ENCODE measurements at regions not wholly inside any gene's neighbourhood (a gene's known extent, or its start where the extent isn't known, plus 50 kb on each side); places are given as distances from the start of the nearest gene placed in this dataset.
"Not testable (repeated sequence)": the region's sequence is repeated elsewhere in the genome, so short reads cannot be mapped to it uniquely, and the experiment has no call there.

DNA sequence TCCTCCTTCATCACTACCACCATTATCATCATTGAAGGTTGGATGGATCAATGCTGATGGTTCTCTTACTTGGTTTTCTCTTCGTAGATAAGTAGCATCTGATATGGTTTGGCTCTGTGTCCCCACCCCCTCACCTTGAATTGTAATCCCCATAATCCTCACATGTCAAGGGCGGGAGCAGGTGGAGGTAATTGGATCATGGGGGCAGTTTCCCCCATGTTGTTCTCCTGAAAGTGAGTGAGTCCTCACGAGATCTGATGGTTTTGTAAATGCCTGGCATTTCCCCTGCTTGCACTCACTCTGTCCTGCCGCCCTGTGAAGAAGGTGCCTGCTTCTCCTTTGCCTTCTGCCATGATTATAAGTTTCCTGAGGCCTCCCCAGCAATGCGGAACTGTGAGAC is 172.4 kb upstream of the PWP1 start:
- no peak for DNase-seq

- DNase-seq: no peak
Measured at GRCh38 chr12:107513636-107514400, 171.8 kb upstream of the PWP1 start.

- DNase-seq: no peak
Measured at GRCh38 chr12:107514887-107515445, 170.6 kb upstream of the PWP1 start.

DNA sequence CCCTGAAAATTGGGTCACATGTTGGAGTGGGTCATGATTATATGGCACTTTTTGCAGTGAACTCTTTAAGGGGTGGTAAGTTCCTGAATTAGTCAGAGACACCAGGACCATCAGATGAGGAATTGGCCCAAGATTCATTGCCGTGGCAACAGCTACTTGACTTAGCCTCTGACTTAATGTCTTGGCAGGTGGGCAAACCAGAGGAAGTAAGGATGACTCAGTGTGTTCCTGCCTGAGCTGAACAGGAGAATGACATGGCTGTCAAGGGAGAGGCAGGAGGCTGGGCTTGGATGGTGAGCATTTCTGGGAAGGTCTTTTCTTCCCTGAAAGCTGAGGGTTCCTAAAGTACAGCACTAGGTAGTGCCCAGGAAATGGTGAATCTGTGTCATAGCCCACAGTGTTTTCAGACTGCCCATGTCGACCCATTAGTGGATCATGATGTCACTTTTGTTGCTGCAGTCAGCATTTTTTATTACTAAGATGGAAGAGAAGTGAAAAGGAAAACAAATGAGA is 170.1 kb upstream of the PWP1 start:
- no peak for DNase-seq

DNA sequence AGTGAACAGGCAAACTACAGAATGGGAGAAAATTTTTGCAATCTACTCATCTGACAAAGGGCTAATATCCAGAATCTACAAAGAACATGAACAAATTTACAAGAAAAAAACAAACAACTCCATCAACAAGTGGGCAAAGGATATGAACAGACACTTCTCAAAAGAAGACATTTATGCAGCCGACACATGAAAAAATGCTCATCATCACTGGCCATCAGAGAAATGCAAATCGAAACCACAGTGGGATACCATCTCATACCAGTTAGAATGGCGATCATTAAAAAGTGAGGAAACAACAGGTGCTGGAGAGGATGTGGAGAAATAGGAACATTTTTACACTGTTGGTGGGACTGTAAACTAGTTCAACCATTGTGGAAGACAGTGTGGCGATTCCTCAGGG is 167.8 kb upstream of the PWP1 start:
- DNase-seq: not testable (repeated sequence)

DNA sequence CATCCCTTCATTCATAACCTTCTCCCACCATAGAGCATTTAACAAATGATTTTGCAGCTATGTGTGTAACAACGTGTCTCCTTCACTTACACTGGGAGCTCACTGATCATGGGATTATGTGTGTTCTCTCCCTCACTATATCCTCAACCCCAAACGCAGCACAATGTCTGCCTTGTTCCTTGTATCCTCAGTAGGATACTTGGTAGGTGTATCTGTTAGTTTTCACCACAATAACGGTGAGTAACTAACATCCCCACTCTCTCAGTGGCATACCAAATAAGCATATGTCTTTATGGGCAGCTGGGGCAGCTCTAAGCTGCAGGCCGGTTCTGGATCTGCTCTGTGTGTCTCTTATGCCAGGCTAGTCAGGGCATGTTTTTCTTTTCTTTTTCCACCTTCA is 166.7 kb upstream of the PWP1 start:
- DNase-seq: no peak

DNA sequence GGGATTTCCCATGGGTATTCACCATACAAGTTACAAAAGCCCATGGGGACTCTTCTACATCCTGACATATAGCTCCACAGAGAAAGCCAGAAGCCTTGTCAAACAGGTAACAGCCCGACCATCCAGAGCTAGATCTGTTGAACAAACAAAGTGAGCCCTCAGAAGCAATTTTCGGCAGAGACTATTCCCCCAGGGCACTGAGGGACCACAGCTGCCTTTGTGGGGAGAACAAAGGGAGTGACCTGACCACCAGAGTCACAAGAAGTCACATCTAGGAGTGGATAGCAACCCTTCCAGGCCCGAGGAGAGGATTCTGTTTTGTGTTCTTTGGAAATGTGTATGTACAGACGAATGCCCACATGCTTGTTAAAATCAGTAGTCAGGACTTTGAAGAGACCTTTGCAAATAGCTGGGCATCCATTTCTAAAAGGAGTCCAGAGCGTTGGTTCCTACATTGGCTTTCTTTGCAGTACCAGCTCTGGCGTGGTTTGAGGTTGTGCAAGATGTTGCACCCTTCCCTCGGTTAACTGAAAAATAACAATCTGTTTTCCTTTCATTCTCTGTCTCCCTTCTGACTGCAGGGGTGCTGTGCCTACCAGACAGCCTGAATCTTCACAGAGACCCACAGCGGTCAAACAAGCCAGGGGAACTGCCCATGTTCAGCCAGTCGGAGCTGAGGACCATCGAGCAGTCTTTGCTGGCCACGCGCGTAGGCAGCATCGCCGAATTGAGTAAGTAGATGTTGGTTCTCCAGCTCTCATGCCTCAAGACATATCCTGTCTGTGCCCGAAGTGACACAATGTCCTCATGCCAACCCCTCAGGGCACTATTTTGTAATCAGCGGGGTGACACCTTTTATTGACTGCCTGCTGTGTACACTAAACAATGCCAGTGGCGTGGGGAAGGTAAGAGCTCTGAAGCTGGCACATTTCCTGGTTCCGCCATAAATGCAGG is 165.4 kb upstream of the PWP1 start:
- DNase-seq: no peak

DNA sequence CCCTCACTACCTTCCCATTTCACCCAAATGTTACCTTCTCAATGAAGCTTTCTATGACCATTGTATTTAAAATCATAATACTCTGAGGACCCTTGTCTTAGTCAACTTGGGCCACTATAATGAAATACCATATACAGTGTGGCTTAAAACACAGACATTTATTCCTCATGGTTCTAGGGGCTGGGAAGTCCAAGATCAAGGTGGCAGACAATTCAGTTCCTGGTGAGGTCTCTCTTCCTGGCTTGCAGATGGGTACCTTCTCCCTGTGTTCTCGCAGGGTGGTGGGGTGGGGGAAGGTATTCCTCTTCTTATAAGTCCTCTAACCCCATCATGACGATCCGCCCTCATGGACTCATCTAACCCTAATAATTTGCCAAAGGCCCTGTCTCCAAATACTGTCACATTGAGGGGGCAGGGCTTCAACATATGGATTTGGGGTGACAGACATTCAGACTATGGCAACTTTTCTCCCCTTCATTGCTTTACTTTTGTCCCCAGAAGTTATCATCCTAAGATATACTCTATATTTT is 163.7 kb upstream of the PWP1 start:
- DNase-seq: no peak

GRCh38 chr12:107522692-107523477 is 162.7 kb upstream of the PWP1 start:
- DNase-seq: no peak

- DNase-seq: no peak
Measured at GRCh38 chr12:107523775-107524535, 161.6 kb upstream of the PWP1 start.

DNA sequence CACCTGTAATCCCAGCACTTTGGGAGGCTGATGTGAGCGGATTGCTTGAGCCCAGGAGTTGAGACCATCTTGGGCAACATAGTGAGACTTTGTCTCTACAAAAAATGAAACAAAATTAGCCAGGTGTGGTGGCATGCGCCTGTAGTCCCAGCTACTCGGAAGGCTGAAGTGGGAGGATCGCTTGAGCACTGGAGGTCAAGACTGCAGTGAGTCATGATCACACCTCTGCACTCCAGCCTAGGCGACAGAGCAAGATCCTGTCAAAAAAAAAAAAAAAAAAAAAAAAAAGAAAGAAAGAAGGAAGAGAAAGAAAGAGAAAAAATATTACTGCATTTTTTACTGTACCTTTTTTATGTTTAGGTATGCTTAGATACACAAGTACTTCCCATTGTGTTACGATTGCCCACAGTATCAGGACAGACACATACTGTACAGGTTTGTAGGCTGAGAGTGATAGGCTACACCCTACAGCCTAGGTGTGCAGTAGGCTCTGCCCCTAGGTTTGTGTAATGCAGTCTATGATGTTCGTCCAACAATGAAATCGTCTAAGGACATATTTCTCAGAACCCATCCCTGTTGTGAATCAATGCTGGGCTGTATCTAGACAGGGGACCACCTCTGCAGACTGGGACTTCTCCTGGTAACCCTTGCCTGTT is 160.4 kb upstream of the PWP1 start:
- no peak for DNase-seq

- no peak for DNase-seq
Measured at GRCh38 chr12:107525719-107526554, 159.7 kb upstream of the PWP1 start.

DNA sequence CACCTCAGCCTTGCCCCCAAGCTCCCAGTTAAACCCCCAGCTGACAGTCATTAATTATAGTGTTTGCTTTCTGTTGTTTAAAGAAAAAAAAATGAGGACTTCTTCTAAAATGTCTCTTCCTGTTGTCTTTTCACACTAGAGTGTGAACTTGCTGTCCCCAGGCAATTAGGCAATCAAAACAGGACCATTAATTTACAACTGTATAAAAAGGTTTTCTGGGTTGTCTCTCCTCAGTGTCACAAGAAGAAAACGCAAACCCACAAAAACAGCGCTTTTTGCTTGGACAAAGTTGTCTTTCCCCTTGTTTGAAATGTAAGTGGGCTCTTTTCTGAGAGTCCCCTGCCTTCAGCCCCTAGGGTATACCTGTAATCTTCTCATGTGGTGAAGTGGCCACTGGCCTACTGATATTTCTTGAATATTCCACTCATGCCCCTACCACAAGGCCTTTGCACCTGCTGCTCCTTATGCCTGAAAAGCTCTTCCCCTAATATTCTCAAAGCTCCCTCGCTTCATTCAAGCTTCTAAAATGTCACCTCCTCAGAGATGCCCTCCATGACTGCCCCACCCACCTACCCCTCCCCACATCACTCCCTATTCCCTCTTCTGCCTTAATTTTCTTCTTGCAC is 158.9 kb upstream of the PWP1 start:
- no peak for DNase-seq

DNA sequence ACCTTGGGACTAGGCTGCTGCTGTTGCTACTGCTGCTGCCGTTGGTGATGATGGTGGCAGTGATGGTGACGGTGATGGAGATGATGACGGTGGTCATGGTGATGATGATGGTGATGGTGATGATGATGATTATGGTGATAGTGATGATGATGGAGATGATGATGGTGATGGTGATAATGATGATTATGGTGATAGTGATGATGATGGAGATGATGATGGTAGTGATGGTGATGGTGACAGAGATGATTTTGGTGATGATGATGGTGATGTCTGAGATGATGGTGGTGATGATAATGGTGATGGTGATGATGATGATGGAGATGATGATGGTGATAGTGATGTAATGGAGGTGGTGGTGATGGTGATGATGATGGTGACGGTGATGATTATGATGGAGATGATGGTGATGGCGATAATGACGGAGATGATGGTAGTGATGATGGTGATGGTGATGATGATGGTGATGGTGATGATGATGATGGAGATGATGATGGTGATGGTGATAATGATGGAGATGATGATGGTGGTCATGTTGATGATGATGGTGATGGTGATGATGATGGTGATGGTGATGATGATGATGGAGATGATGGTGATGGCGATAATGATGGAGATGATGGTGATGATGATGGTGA is 156.8 kb upstream of the PWP1 start:
- no peak for DNase-seq

- no peak for DNase-seq
Measured at GRCh38 chr12:107529991-107530390, 155.6 kb upstream of the PWP1 start.

DNA sequence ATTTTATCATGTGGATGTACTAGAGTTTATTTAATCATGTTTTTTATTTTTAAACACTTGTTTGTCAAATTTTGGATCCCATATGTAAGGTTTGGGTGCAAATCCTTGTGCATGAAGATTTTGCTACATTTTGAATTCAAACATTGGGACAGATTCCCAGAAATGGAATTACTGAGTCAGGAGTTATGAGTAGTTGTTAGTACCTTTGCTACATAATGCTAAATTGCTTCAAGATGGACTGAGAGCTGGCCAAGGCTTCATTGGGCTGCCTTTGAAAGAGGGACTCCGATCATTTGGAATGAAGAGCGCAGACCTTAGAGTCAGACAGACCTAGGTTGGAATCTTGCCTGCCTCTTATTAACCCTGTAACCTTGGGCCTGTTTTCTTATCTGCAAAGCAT is 154.9 kb upstream of the PWP1 start:
- DNase-seq: no peak

GRCh38 chr12:107533218-107533617 is 152.4 kb upstream of the PWP1 start:
- DNase-seq: no peak

DNA sequence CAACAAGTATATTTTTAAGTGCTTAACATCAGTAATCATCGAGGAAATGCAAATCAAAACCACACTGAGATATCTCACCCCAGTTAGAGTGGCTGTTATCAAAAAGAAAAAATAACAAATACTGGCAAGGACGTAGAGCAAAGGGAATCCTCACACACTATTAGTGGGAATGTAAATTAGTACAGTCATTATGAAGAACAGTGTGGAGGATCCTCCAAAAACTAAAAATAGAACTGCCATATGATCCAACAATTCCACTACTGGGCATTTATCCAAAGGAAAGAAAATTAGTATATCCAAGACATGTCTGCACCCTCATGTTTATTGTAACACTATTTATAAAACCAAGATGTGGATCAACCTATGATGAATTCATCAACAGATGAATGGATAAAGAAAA is 149.0 kb upstream of the PWP1 start:
- DNase-seq: no peak

DNA sequence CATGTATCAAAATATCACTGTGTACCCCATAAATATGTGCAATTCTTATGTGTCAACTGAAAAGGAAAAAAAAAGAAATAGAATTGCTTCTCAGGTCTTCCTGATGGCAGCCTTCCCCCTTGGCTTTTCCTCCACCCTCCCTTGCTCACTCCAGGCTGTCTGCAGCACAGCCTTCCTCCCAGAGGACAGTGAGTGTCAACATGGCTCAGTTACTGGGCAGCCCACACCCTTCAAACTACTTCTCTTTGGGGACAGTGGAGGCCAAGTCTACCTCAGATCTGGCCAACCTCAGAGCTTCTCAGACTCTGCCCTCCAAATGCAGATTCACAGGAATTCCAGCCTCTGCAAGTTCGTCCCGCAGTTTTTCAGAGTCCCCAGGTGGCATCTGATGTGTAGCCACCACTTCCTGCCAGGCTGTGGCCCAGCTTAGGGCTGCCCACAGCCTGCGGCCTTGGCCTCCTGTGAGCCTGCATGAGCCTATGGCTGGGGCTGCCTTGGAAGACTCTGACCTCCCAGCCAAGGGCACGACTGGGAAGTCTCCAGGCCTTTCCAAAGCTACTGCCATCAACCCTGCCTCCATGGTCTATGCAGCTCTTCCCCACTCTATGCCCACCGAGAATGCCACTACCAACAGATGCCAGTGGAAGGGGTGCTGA is 148.0 kb upstream of the PWP1 start:
- DNase-seq: no peak
